ENCODE measurements at regions not wholly inside any gene's neighbourhood (a gene's known extent, or its start where the extent isn't known, plus 50 kb on each side); places are given as distances from the start of the nearest gene placed in this dataset.

DNA sequence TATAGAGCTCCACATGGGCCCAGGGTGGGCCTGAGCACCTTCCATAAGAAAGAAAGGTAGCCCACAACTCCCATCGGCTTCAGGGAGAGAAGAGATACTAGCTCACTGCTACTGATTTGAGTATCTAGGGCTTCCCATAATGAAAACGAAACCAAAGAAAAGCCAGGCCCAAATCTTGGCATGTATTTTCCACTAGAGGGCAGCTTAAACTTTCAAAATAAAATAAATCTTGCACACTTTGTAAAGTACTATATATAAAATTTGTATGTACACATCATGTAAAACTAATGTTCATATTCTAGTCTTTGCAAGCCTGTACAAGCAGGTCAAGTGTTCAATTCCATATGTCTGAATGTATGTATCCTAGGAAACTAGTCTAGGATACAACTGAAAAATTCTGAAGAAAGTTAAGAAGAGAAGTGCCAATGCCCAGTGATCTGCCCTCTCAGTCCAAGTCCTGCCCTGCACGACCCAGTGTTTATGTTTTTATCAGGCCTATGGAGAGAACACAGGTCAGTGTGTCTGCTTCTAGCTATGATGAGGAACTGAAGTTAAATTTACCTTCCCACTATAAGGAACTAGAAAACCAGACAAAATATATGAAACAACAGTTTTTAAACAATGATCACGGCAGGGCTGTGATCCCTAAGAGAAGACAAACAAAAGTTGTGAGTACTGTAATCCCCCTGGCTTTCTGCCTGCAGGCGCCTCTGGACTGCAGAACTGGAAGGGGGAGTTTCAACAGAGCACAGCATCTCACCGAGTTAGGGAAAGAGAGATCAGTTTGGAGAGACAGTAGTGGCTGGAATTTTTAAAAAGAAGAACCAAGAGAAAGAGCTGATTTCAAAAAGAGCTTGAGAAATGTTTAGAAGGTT is 475.7 kb downstream of the UQCRFS1 start:
- TF ChIP-seq ZNF274 (IDR thresholded peaks at IDR 0.05; ENCODE audit: low read depth, low read length) = no peak

DNA sequence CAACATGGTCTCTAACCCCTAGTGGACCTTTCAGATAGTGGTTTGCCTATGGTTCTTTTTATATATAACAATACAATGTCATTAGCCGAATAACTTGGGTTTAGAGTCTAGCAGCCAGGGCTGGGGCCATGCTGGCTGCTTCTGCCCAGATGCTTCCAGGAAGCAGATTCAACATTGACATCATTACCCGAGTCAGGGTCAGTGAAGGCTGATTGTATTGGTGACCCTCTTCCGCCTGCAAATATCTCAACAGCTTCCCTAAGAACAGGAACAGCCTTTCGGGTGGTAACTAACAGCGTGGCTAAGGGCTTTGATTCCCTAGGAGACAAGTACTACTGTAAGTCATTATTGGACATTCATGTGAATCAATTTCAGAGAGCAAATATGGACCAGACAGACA is 476.4 kb downstream of the UQCRFS1 start:
- no peak overlapping the region for H3K4me3 ChIP-seq (ENCODE audit: low read length)
- TF ChIP-seq ZNF274 (IDR thresholded peaks at IDR 0.05; ENCODE audit: low read depth, low read length) = no peak

More for the DNA sequence above, 475.7 kb downstream of the UQCRFS1 start:
- H3K4me3 ChIP-seq (ENCODE audit: low read length) = no peak overlapping the region

DNA sequence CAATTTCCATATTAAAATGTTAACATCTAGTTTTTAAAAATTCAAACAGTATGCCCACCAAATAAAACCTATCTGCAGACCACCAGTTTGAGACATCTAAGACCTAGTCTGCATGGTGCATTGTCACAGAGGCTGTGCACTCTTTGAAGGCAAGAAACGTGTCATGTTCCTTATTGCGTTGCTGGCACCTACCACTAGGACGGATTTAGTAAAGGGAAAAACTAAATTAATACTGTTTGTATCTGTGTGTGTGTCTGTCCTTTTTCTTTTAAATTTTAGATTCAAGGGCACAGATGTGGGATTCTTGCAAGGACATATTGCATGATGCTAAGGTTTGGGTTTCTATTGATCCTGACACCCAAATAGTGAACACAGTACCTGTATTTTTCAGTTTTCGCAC is 481.4 kb downstream of the UQCRFS1 start:
- no peak for TF ChIP-seq ZNF274 (IDR thresholded peaks at IDR 0.05; ENCODE audit: low read depth, low read length)
- no peak overlapping the region for H3K4me3 ChIP-seq (ENCODE audit: low read length)

DNA sequence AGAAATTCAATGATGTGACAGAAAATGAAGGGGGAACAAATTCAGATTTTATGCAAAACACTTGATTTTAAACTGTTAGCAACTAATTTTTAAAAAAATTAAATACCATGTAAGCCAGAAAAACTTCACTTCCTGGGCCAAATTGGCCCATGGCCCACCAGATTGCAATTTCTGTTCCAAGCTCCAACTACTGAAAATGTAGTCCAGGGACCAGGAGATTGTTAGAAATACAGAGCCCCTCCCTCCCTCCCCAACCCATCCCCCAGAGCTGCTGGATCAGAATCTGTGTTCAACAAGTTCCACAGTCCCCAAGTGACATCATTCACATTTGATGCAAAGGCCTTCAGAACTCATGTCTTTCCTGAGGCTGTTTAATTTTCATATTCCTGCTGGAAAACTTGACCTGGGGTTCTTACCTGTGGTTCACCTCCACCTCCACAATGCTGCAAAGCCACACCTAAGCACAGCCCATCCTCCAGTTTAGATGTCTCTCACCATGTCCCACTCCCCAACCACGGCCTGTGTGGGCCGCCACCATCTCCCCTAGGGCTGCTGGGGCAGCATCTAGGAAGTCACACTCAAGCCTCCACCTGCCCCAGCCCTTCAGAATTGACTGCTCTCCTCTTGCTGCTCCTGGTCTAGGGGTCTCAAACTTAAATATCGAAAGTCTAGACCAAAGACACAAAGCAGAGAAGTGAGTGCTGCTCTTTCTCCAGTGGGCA is 482.0 kb downstream of the UQCRFS1 start:
- H3K4me3 ChIP-seq (ENCODE audit: low read length) = no peak overlapping the region
- TF ChIP-seq ZNF274 (IDR thresholded peaks at IDR 0.05; ENCODE audit: low read depth, low read length) = no peak

DNA sequence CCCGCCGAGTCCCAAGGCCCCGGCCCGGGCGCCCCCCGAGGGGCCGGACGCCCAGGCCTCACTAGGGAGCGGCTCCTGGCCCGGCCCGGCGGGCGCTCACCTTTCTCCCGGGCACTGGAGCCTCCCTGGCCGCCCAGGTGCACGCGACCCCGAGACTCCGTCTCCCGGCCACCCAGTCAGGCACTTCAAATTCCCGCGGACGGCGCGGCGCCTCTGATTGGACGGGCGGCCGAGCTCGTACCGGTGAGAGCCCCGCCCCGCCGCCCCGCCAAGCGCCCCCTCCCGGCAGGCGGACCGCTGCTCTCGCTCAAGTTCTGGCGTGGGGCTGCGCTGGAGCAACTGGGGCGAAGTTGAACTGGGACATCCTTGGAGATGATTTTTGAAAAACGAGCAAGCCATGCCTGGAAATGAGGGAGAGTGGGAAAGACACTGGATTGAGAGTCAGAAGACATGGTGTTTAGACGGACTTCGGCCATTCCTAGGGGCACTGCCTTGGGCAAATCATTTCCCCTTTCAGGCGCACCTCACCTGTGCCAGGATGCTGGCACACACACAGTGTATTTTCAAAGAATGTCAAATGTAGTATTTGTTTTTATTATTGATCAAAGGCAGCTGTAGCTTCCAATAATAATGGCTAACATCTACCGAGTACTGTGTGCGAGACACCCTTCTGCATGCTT is 485.3 kb downstream of the UQCRFS1 start:
- peak overlapping the region; percentile 71 for H3K4me3 ChIP-seq (ENCODE audit: low read length)
- no peak for TF ChIP-seq ZNF274 (IDR thresholded peaks at IDR 0.05; ENCODE audit: low read depth, low read length)

DNA sequence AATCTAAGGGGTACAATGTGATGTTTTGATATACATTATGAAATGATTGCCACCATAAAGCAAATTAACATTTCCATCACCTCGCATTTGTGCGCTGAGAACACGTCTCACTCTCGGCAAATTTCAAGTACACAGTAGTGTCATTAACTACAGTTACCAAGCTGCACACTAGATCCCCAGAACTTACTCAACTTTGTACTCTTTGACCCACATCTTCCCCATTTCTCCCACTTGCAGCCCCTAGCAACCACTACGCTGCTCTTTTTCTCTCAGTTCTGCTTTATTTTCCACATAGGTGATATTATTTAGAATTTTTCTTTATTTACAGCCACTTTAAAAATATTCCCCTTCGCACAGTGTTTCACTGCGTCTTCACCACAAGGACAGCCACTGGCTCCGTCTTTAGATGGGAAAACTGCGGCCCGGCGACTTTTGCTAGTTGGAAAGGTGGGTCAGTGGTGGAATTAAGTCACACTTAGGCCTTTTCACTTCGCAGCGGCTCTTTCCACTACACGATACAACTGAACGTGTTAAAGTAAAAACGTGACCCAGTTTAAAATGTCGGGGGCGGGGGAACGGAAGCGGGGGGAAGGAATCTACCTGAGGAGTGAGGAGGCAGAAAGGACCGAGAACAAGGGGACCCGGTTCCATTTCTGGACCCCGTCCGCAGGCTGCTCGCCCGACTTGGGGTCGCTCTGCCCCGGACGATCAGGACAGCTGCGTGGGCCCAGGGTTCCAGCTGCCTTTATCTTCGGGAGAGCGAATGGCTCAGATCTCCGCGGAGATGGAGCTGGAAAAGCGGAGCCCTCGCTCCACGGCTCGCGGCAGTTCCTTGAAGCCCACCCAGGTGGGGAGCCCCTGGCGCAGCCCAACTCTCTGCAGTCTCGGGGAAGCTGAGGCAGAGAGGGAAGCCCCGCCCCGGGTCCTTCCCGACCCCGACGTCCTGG is 486.1 kb downstream of the UQCRFS1 start:
- TF ChIP-seq ZNF274 (IDR thresholded peaks at IDR 0.05; ENCODE audit: low read depth, low read length) = no peak
- peak overlapping the region; percentile 71 for H3K4me3 ChIP-seq (ENCODE audit: low read length)

DNA sequence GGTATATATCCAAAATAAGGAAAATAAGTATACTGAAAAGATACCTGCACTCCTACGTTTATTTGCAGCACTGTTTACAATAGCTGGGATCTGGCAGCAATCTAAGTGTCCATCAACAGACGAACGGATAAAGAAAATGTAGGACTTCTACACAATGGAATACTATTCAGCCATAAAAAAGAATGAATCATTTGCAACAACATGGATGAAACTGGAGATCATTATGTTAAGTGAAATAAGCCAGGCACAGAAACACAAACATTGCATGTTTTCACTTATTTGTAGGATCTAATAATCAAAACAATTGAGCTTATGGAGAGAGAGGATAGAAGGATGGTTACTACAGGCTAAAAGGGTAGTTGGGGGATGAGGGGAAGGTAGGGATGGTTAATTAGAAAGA is 494.0 kb downstream of the UQCRFS1 start:
- no peak for TF ChIP-seq ZNF274 (IDR thresholded peaks at IDR 0.05; ENCODE audit: low read depth, low read length)
- no peak overlapping the region for H3K4me3 ChIP-seq (ENCODE audit: low read length)

DNA sequence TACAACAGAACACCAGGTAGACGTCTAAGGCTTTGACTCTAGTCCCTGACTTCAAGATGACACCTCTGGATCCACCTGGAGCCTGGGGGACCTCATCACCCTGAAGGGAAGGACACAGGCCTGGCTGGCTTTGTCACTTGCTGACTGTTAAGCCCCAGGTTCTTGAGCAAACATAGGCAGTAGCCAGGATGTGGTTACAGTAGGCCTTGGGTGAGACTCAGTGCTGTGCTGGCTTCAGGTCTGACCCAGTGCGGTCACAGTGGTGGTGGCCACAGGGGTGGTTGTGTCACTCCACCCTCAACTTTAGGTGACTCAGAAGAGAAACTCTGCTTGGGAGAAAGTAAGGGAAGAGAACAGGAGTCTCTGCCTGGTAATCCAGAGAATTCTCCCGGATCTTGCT is 497.8 kb downstream of the UQCRFS1 start:
- no peak for TF ChIP-seq ZNF274 (IDR thresholded peaks at IDR 0.05; ENCODE audit: low read depth, low read length)
- H3K4me3 ChIP-seq (ENCODE audit: low read length) = no peak overlapping the region

DNA sequence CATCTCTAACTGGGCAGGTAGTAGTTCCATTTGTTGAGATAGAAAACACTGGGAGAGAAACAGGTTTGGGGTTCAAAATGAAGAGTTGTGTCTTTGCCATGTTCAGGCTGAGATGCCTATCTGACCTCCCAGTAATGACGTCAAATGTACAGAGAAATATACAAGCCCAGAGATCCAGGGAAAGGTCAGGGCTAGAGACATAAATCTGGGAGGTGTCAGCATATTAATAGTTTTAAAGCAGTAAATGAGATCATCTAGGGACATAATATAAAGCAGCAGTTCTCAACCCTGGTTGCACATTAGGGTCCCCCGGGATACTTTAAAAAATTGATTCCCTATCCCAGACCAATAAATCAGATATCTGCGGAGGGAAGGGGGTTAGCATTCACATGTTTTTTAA is 501.5 kb downstream of the UQCRFS1 start:
- TF ChIP-seq ZNF274 (IDR thresholded peaks at IDR 0.05; ENCODE audit: low read depth, low read length) = no peak
- no peak overlapping the region for H3K4me3 ChIP-seq (ENCODE audit: low read length)

DNA sequence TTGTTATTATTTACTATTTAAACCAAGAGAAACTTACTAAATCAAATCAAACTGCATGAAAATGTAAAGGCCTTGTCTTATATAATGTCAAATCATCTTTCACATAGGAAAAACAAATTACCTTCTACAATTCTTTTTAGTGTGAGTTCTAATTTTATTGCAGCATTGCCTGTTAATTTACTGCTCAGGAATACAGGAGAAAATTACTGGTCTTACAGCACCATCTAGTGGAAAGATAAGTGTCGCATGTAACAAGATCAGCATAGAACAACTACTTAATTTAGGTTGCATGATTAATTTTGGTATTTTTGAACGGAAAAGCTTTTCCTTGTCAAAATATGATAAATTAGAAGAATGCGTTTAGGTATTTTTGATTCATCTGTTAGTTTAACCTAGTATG is 502.7 kb downstream of the UQCRFS1 start:
- no peak overlapping the region for H3K4me3 ChIP-seq (ENCODE audit: low read length)
- no peak for TF ChIP-seq ZNF274 (IDR thresholded peaks at IDR 0.05; ENCODE audit: low read depth, low read length)

DNA sequence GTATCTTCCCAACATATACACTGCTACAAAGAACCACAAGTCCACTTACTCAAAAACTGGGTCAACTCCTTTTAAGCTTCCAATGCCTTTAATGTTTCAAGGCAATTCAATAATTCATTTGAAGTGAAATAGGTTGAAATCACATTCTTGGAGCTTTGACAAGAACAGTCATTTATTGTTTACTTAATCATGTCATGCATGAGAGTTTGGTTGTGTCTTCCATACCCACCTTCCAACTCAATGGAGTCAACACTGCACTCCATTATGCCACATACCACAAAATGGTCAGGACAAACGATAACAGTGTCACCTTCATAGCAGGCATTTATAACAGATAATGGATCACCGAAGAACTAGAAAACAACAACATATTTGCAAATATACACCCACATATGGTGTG is 506.3 kb downstream of the UQCRFS1 start:
- TF ChIP-seq ZNF274 (IDR thresholded peaks at IDR 0.05; ENCODE audit: low read depth, low read length) = no peak
- H3K4me3 ChIP-seq (ENCODE audit: low read length) = no peak overlapping the region

DNA sequence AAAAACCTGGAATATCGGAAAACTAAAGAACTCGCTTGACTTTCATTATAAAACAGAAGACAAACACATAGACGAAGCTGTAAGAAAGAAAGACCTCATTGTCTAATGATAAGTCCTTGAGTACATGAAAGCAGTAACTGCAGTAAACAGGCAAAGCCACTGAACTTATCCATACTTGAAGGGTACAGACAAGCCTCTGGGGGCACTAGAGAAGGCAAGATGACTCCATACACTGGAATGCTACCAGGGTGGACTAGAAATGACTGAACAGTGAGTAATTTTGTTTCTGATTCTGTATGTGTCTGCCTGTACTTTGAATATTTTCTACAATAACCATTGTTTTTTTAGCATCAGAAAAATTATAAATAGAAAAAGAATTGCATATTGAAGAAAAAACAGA is 507.9 kb downstream of the UQCRFS1 start:
- no peak for TF ChIP-seq ZNF274 (IDR thresholded peaks at IDR 0.05; ENCODE audit: low read depth, low read length)
- no peak overlapping the region for H3K4me3 ChIP-seq (ENCODE audit: low read length)

DNA sequence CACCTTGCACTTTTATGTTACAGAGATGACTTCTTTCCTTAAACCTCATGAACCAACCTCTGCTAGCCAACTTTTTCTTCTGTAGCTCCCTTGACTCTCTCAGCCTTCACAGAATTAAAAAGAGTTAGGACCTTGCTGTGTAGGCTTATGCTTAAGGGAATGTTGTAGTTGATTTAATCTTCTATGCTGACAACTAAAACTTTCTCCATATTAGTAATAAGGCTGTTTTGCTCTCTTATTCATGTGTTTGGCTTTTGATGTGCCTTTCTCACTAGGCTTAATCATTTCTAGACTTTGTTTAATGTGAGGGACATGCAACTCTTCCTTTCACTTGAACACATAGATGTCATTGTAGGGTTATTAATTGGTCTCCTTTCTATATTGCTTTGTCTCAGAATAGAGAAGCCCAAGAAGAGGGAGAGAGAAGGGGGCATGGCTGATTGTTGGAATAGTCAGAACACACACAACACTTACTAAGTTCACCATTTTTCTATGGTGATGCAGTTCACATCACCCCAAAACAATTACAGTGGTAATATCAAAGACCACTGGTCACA is 509.5 kb downstream of the UQCRFS1 start:
- TF ChIP-seq ZNF274 (IDR thresholded peaks at IDR 0.05; ENCODE audit: low read depth, low read length) = no peak
- H3K4me3 ChIP-seq (ENCODE audit: low read length) = no peak overlapping the region

Data from GM08714 (cell line).